IMR-90 (cell line): ENCODE measurements at regions not wholly inside any gene's neighbourhood (a gene's known extent, or its start where the extent isn't known, plus 50 kb on each side); places are given as distances from the start of the nearest gene placed in this dataset.

ENCODE experiments used
- ATAC-seq: fragments of 200-7000 bp; cut with Tn5 transposase; 2 replicates; pipeline ENCODE4 v1.9.1; 2020; ENCODE audit warnings: low read depth, mild to moderate bottlenecking, moderate library complexity
- BruUV-seq: library from RNA; stranded (reverse); fragments of 400-500 nt; replicated peaks from 2 replicates; lab custom pipeline; 2021; lab: Mats Ljungman, UMichigan
- CTCF ChIA-PET: fragments of 300-600 bp; formaldehyde crosslinking; extraction: SDS; loops from one replicate; lab custom pipeline; 2021; ENCODE audit warnings: antibody characterized with exemption; lab: Yijun Ruan, JAX
- POLR2A ChIA-PET: fragments of 300-600 bp; sonication (Branson Sonifier 250); formaldehyde crosslinking; loops from one replicate; lab custom pipeline; 2022; ENCODE audit warnings: antibody characterized with exemption; ENCODE audit not compliant: unreplicated experiment; lab: Charles Lee
- DNase-seq: peaks from one replicate; pipeline ENCODE4 v3.0.0; 2013
- H2AFZ ChIP-seq: replicated peaks from 2 replicates; pipeline ENCODE3; 2013; ENCODE audit warnings: low read length, mild to moderate bottlenecking; ENCODE audit not compliant: poor library complexity
- H2AK5ac ChIP-seq: 2 replicates; pipeline ENCODE4 v1.6.1; 2013; ENCODE audit warnings: low read depth, low read length, inconsistent platforms
- H2AK9ac ChIP-seq: replicated peaks from 2 replicates; pipeline ENCODE3; 2013; ENCODE audit warnings: mild to moderate bottlenecking, low read depth, low read length, moderate library complexity; ENCODE audit not compliant: poor library complexity
- H2BK120ac ChIP-seq: 2 replicates; pipeline ENCODE4 v1.6.1; 2013; ENCODE audit warnings: low read depth, low read length, inconsistent platforms
- H2BK15ac ChIP-seq: 3 replicates; pipeline ENCODE4 v1.6.1; 2013; ENCODE audit warnings: low read depth, low read length, inconsistent platforms
- H2BK20ac ChIP-seq: 2 replicates; pipeline ENCODE4 v1.6.1; 2013; ENCODE audit warnings: low read depth, mild to moderate bottlenecking, inconsistent platforms, low read length, moderate library complexity
- H2BK5ac ChIP-seq: 2 replicates; pipeline ENCODE4 v1.6.1; 2013; ENCODE audit warnings: mild to moderate bottlenecking, low read depth, low read length, inconsistent platforms; ENCODE audit not compliant: poor library complexity, severe bottlenecking
- H3K14ac ChIP-seq: replicated peaks from 2 replicates; pipeline ENCODE4 v1.6.1; 2013; ENCODE audit warnings: low read depth, low read length, inconsistent platforms
- H3K18ac ChIP-seq: 2 replicates; pipeline ENCODE4 v1.6.1; 2013; ENCODE audit warnings: low read depth, low read length, control low read depth
- H3K23ac ChIP-seq: 2 replicates; pipeline ENCODE4 v1.6.1; 2013; ENCODE audit warnings: low read depth, low read length, inconsistent platforms
- H3K27ac ChIP-seq: 2 replicates; pipeline ENCODE4 v1.5.1; 2013; ENCODE audit warnings: mild to moderate bottlenecking, control low read depth, low read length; ENCODE audit not compliant: insufficient read depth
- H3K27me3 ChIP-seq: 2 replicates; pipeline ENCODE4 v1.6.1; 2013; ENCODE audit warnings: low read length; ENCODE audit not compliant: control insufficient read depth, insufficient read depth
- H3K36me3 ChIP-seq: 2 replicates; pipeline ENCODE4 v1.6.1; 2013; ENCODE audit warnings: low read length, mixed read lengths; ENCODE audit not compliant: control insufficient read depth, insufficient read depth
- H3K4ac ChIP-seq: 2 replicates; pipeline ENCODE4 v1.6.1; 2013; ENCODE audit warnings: low read depth, low read length, inconsistent platforms
- H3K4me1 ChIP-seq: 2 replicates; pipeline ENCODE4 v1.6.1; 2013; ENCODE audit warnings: low read length, mixed read lengths; ENCODE audit not compliant: control insufficient read depth, insufficient read depth
- H3K4me2 ChIP-seq: 2 replicates; pipeline ENCODE4 v1.6.1; 2013; ENCODE audit warnings: low read depth, mild to moderate bottlenecking, control low read depth, low read length, moderate library complexity
- H3K4me3 ChIP-seq: 2 replicates; pipeline ENCODE4 v1.5.1; 2013; ENCODE audit warnings: low read depth, mild to moderate bottlenecking, control low read depth, low read length, moderate library complexity; ENCODE audit not compliant: insufficient read depth
- H3K56ac ChIP-seq: 2 replicates; pipeline ENCODE4 v1.6.1; 2013; ENCODE audit warnings: low read length, inconsistent platforms; ENCODE audit not compliant: insufficient read depth; ENCODE audit errors: extremely low read depth
- H3K79me1 ChIP-seq, 2 experiments: 2 replicates each; pipeline ENCODE4 v1.6.1; 2013; ENCODE audit warnings: low read length in 2 of 2, inconsistent platforms in 1 of 2, low read depth in 1 of 2
- H3K9ac ChIP-seq: 2 replicates; pipeline ENCODE4 v1.6.1; 2013; ENCODE audit warnings: low read depth, low read length, control low read depth
- H3K9me1 ChIP-seq: 2 replicates; pipeline ENCODE4 v1.6.1; 2013; ENCODE audit warnings: low read length, inconsistent platforms; ENCODE audit not compliant: insufficient read depth
- H3K9me3 ChIP-seq: 2 replicates; pipeline ENCODE4 v1.6.1; 2013; ENCODE audit warnings: low read length; ENCODE audit not compliant: control insufficient read depth, insufficient read depth
- H4K20me1 ChIP-seq: 2 replicates; pipeline ENCODE4 v1.6.1; 2013; ENCODE audit warnings: low read length, inconsistent platforms; ENCODE audit not compliant: insufficient read depth
- H4K5ac ChIP-seq: 2 replicates; pipeline ENCODE4 v1.6.1; 2013; ENCODE audit warnings: mild to moderate bottlenecking, low read depth, low read length, control low read depth
- H4K8ac ChIP-seq, 2 experiments: 2 replicates each; pipeline ENCODE4 v1.6.1; 2013; ENCODE audit warnings: low read depth in 2 of 2, low read length in 2 of 2, control low read depth in 1 of 2, inconsistent platforms in 1 of 2
- H4K91ac ChIP-seq: 2 replicates; pipeline ENCODE4 v1.6.1; 2013; ENCODE audit warnings: low read depth, low read length, inconsistent platforms; ENCODE audit not compliant: insufficient read depth
- BHLHE40 ChIP-seq: fragments of 150-350 bp; IDR thresholded peaks from 2 replicates; pipeline ENCODE4 v1.6.1; 2016; ENCODE audit warnings: mild to moderate bottlenecking, low read depth, low read length
- FOS ChIP-seq: fragments of 150-350 bp; IDR thresholded peaks from 2 replicates; pipeline ENCODE4 v1.6.1; 2016; ENCODE audit warnings: low read depth, low read length
- RAD21 ChIP-seq: IDR thresholded peaks from 2 replicates; pipeline ENCODE4 v1.6.1; 2012; ENCODE audit warnings: low read length, improper control_type of control experiment
- WGBS, 2 experiments: methylation state at CpG; one replicate each; pipeline versions ENCODE4 v1.1.5 to v1.1.7; 2013; ENCODE audit warnings: missing lambda C conversion rate in 2 of 2; ENCODE audit not compliant: insufficient read length in 1 of 2; ENCODE audit errors: extremely low coverage in 2 of 2; 5-methylcytosine and 5-hydroxymethylcytosine counted together
- dilution Hi-C: fragments of 300-500 bp; cut with HindIII; formaldehyde crosslinking; loops from one replicate; pipeline ENCODE4 v1.14.3; 2018; ENCODE audit warnings: low sequenced_read_pairs; ENCODE audit not compliant: unreplicated experiment
- in situ Hi-C: fragments of 300-500 bp; cut with MboI; formaldehyde crosslinking; loops from 3 replicates; pipeline ENCODE4 v1.14.3; 2019; ENCODE audit warnings: low sequenced_read_pairs, inconsistent platforms, mixed read lengths
- intact Hi-C: fragments of 100-400 bp; cut with micrococcal nuclease; formaldehyde crosslinking; loops from 2 replicates; pipeline ENCODE4 v1.10.0; 2022

- no peaks in the 10 kb centered on the region for H3K36me3 ChIP-seq
- H4K5ac ChIP-seq = no peak overlapping the region
- no peaks in the 10 kb centered on the region for H4K20me1 ChIP-seq
- no peak overlapping the region for H2AK9ac ChIP-seq
- no peak overlapping the region for H3K56ac ChIP-seq
- no peak for TF ChIP-seq RAD21
- TF ChIP-seq FOS = no peak
- no peak for TF ChIP-seq BHLHE40
- no peak overlapping the region for H2BK20ac ChIP-seq
- ATAC-seq (no peak), DNase-seq (no peak)
- in situ Hi-C loops = loop anchor here (5.0 kb wide), 1 partner anchor 258 kb away; no protein-coding TSS in a partner anchor
- H3K27me3 ChIP-seq = peaks cover 4% of the 10 kb centered on the region
- no CpG with 5 or more reads among the region's 3 CpGs for WGBS, 2 experiments
- no peak overlapping the region for H3K18ac ChIP-seq
- CTCF ChIA-PET = no interaction called here
- no peak overlapping the region for H3K4ac ChIP-seq
- H2BK15ac ChIP-seq = no peak overlapping the region
- no peak overlapping the region for H3K9ac ChIP-seq
- no peak overlapping the region for H2AK5ac ChIP-seq
- POLR2A ChIA-PET = no interaction called here
- H3K23ac ChIP-seq = no peak overlapping the region
- H3K79me1 ChIP-seq = no peaks in the 10 kb centered on the region
- no TSS peak for BruUV-seq
- no peak overlapping the region for H3K27ac ChIP-seq
- no peaks in the 10 kb centered on the region; the same call in 1 of the 2 replicates for H3K9me3 ChIP-seq
- intact Hi-C loops = no loop called here
- no peak overlapping the region for H4K8ac ChIP-seq
- no peaks in the 10 kb centered on the region for H3K4me1 ChIP-seq
- no peak overlapping the region for H2AFZ ChIP-seq
- dilution Hi-C loops = no loop called here
- no peak overlapping the region for H2BK5ac ChIP-seq
- H3K4me2 ChIP-seq = no peak overlapping the region
- H2BK120ac ChIP-seq = no peak overlapping the region
- no peak overlapping the region for H3K14ac ChIP-seq
- H3K9me1 ChIP-seq = no peaks in the 10 kb centered on the region
- H3K4me3 ChIP-seq = no peak overlapping the region
- no peak overlapping the region for H4K91ac ChIP-seq
Observed at GRCh38 chr7:32219416-32219815, 149.2 kb upstream of the PDE1C start.
